ENCODE measurements at regions not wholly inside any gene's neighbourhood (a gene's known extent, or its start where the extent isn't known, plus 50 kb on each side); places are given as distances from the start of the nearest gene placed in this dataset.

DNA sequence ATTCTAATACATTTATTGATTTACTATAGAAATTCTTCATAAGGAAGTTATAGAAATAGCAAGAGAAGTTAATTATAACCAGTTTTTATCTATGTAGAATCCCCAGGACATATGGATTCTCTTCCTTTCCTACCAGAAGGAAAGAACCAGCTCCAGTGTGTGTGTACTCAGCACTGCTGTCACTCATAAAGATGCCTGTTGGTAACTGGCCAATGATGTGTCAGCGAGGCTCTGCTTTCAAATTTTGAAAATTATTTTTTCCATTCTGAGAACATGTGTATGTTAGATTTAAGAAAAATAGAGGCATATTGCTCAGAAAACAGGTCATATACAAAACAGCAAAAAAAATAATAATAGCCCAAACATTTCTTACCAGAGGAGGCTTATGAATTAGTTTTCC lies 814.8 kb upstream of the IGFBP7 start (continued):
- TF ChIP-seq, protein P1, sequence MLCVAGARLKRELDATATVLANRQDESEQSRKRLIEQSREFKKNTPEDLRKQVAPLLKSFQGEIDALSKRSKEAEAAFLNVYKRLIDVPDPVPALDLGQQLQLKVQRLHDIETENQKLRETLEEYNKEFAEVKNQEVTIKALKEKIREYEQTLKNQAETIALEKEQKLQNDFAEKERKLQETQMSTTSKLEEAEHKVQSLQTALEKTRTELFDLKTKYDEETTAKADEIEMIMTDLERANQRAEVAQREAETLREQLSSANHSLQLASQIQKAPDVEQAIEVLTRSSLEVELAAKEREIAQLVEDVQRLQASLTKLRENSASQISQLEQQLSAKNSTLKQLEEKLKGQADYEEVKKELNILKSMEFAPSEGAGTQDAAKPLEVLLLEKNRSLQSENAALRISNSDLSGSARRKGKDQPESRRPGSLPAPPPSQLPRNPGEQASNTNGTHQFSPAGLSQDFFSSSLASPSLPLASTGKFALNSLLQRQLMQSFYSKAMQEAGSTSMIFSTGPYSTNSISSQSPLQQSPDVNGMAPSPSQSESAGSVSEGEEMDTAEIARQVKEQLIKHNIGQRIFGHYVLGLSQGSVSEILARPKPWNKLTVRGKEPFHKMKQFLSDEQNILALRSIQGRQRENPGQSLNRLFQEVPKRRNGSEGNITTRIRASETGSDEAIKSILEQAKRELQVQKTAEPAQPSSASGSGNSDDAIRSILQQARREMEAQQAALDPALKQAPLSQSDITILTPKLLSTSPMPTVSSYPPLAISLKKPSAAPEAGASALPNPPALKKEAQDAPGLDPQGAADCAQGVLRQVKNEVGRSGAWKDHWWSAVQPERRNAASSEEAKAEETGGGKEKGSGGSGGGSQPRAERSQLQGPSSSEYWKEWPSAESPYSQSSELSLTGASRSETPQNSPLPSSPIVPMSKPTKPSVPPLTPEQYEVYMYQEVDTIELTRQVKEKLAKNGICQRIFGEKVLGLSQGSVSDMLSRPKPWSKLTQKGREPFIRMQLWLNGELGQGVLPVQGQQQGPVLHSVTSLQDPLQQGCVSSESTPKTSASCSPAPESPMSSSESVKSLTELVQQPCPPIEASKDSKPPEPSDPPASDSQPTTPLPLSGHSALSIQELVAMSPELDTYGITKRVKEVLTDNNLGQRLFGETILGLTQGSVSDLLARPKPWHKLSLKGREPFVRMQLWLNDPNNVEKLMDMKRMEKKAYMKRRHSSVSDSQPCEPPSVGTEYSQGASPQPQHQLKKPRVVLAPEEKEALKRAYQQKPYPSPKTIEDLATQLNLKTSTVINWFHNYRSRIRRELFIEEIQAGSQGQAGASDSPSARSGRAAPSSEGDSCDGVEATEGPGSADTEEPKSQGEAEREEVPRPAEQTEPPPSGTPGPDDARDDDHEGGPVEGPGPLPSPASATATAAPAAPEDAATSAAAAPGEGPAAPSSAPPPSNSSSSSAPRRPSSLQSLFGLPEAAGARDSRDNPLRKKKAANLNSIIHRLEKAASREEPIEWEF (IDR thresholded peaks at IDR 0.05; ENCODE audit: insufficient replicate concordance, low read depth, low read length) = no peak
- no peak for TF ChIP-seq CREM (IDR thresholded peaks at IDR 0.05; ENCODE audit: low read depth)
- no peak for TF ChIP-seq CBX5 (IDR thresholded peaks at IDR 0.05; ENCODE audit: low read depth)
- TF ChIP-seq, protein P2, sequence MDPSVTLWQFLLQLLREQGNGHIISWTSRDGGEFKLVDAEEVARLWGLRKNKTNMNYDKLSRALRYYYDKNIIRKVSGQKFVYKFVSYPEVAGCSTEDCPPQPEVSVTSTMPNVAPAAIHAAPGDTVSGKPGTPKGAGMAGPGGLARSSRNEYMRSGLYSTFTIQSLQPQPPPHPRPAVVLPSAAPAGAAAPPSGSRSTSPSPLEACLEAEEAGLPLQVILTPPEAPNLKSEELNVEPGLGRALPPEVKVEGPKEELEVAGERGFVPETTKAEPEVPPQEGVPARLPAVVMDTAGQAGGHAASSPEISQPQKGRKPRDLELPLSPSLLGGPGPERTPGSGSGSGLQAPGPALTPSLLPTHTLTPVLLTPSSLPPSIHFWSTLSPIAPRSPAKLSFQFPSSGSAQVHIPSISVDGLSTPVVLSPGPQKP (IDR thresholded peaks at IDR 0.05; ENCODE audit: low read depth, low read length) = no peak

DNA sequence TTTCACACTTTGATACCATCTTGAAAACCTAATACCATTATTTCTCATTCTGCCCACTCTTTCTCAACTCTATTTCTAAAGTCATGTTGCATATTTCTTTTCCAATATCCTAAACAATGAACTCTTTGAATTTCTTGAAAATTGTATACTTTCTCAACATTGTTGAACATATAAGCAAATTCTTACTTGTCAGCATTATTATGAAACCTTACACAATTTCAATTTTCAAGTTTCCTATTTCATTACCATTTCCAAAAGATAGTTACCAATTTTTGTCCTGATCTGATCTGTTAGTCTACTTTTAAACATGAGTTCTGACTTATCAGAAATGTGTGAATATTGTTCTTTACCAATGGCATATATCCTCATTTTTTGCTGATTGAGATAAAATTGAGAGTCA lies 806.3 kb upstream of the IGFBP7 start:
- DNase-seq (ENCODE audit: low read depth, low spot score) (no peak), ATAC-seq (no peak), FAIRE-seq (no peak)
- Histone ChIP-seq H3K4me2 (ENCODE audit: control insufficient read depth, insufficient read depth) (no peak overlapping the region), H2AFZ (ENCODE audit: control insufficient read depth, low read depth, low read length) (no peak overlapping the region), H3K79me2 (ENCODE audit: control insufficient read depth, insufficient read depth, low read length) (no peaks in the 10 kb centered on the region), H3K27me3 (replicated peaks in 1 of 2; ENCODE audit: control insufficient read depth in 2 of 2, insufficient read depth in 2 of 2, low read length in 1 of 2) (no peaks in the 10 kb centered on the region), H4K20me1 (ENCODE audit: control insufficient read depth, insufficient read depth) (no peaks in the 10 kb centered on the region), H3K9me3 (replicated peaks; ENCODE audit: control insufficient read depth, insufficient read depth, low read length) (no peaks in the 10 kb centered on the region), H3K27ac (ENCODE audit: control insufficient read depth, insufficient read depth) (no peak overlapping the region), H3K36me3 (ENCODE audit: control insufficient read depth in 2 of 2, insufficient read depth in 2 of 2, low read length in 1 of 2) (no peaks in the 10 kb centered on the region), H3K4me1 (ENCODE audit: control insufficient read depth, insufficient read depth, low read length) (no peaks in the 10 kb centered on the region), H3K4me3 (no peak overlapping the region), H3K9ac (ENCODE audit: control insufficient read depth, insufficient read depth, low read length) (no peak overlapping the region)
- TF ChIP-seq TCF3 (IDR thresholded peaks at IDR 0.05; ENCODE audit: borderline replicate concordance, insufficient read depth, low read depth, low read length) = no peak
- ChIA-PET RAD21 (ENCODE audit: unreplicated experiment) (no interaction called here), CTCF (no interaction called here), SMC1A (ENCODE audit: uncharacterized antibody, unreplicated experiment) (no interaction called here), POLR2A (no interaction called here)
- in situ Hi-C loops (cut with MboI) = no loop called here
- no TSS peak for BruUV-seq (replicated peaks)
- intact Hi-C loops (cut with micrococcal nuclease; ENCODE audit: unreplicated experiment) = no loop called here

Data from GM12878 (cell line).